ENCODE measurements at regions not wholly inside any gene's neighbourhood (a gene's known extent, or its start where the extent isn't known, plus 50 kb on each side); places are given as distances from the start of the nearest gene placed in this dataset.

DNA sequence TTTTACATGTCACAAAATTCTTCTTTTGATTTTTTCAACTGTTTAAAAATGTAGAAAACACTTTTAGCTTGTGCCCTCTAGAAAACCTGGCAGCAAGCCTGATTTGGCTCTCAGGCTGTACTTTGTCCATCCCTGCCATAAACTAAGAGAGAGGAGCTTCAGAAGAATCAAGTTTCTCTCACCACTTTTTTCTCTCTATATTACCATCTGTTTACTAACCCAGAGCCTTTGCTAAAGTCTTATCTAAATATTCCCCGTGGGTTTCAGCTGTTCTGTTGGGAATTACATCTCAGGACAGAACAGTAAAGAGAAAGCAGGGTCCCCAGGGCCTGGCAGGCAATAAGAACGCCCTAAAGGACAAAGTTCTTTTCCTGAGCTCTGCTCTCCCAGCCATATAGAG is 409.1 kb upstream of the CRIM1 start:
- in situ Hi-C loops (cut with HindIII; ENCODE audit: low pct_ligation_motif_present, low sequenced_read_pairs) = no loop called here

DNA sequence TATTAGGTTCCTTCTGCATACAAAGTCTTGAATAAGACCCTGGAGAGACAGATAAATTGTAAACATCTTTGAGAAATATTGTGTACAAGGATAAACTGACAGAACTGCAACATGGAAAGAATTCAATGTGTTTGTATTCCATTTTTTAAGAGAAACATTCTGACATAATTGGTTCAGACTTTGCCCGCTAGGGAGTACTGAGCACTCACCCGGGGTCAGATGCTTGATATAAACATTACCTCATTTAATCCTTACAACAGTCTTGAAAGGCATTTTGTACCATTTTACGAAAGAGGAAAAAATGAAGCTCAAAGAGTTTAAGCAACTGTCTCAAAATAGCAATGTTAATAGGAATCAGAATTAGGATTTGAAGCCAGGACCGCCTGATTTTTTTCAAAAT is 416.7 kb upstream of the CRIM1 start:
- H3K27ac ChIP-seq = no peak overlapping the region
- no peaks in the 10 kb centered on the region for H3K27me3 ChIP-seq (replicated peaks)
- H3K36me3 ChIP-seq (replicated peaks) = no peaks in the 10 kb centered on the region
- in situ Hi-C loops (cut with HindIII; ENCODE audit: low pct_ligation_motif_present, low sequenced_read_pairs) = no loop called here
- TF ChIP-seq, protein P1, sequence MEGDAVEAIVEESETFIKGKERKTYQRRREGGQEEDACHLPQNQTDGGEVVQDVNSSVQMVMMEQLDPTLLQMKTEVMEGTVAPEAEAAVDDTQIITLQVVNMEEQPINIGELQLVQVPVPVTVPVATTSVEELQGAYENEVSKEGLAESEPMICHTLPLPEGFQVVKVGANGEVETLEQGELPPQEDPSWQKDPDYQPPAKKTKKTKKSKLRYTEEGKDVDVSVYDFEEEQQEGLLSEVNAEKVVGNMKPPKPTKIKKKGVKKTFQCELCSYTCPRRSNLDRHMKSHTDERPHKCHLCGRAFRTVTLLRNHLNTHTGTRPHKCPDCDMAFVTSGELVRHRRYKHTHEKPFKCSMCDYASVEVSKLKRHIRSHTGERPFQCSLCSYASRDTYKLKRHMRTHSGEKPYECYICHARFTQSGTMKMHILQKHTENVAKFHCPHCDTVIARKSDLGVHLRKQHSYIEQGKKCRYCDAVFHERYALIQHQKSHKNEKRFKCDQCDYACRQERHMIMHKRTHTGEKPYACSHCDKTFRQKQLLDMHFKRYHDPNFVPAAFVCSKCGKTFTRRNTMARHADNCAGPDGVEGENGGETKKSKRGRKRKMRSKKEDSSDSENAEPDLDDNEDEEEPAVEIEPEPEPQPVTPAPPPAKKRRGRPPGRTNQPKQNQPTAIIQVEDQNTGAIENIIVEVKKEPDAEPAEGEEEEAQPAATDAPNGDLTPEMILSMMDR (IDR thresholded peaks at IDR 0.05; ENCODE audit: low read depth, low read length, missing control alignments) = no peak
- H3K4me3 ChIP-seq (ENCODE audit: low read depth, low read length) = no peak overlapping the region
- no peak for DNase-seq

More for the DNA sequence above, 409.1 kb upstream of the CRIM1 start:
- Histone ChIP-seq H3K27ac (no peak overlapping the region), H3K27me3 (replicated peaks) (no peaks in the 10 kb centered on the region), H3K4me3 (ENCODE audit: low read depth, low read length) (no peak overlapping the region), H3K36me3 (replicated peaks) (no peaks in the 10 kb centered on the region)
- DNase-seq = no peak
- TF ChIP-seq, protein P1 (IDR thresholded peaks at IDR 0.05; ENCODE audit: low read depth, low read length, missing control alignments) = no peak

DNA sequence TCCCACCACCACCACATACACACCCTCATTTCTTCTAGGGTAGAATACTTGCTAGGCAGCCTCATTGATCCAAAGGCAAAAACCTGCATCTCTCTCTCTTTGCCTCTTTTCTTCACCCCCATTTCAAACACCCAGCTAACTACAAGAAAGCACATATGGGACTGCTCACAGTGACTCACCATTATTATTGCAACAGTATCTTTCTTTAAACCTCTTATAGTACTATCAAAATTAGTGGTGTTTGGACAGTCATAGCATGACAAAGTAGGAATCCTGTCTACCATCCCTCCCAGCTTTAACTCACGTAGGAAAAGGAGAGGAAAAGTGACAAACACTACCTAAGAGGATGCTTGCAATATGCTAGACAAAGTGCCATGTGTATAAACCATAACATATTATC is 422.5 kb upstream of the CRIM1 start:
- H3K4me3 ChIP-seq (ENCODE audit: low read depth, low read length) = no peak overlapping the region
- TF ChIP-seq, protein P1 (IDR thresholded peaks at IDR 0.05; ENCODE audit: low read depth, low read length, missing control alignments) = no peak
- no peak for DNase-seq
- H3K36me3 ChIP-seq (replicated peaks) = no peaks in the 10 kb centered on the region
- in situ Hi-C loops (cut with HindIII; ENCODE audit: low pct_ligation_motif_present, low sequenced_read_pairs) = no loop called here
- H3K27ac ChIP-seq = no peak overlapping the region
- no peaks in the 10 kb centered on the region for H3K27me3 ChIP-seq (replicated peaks)

DNA sequence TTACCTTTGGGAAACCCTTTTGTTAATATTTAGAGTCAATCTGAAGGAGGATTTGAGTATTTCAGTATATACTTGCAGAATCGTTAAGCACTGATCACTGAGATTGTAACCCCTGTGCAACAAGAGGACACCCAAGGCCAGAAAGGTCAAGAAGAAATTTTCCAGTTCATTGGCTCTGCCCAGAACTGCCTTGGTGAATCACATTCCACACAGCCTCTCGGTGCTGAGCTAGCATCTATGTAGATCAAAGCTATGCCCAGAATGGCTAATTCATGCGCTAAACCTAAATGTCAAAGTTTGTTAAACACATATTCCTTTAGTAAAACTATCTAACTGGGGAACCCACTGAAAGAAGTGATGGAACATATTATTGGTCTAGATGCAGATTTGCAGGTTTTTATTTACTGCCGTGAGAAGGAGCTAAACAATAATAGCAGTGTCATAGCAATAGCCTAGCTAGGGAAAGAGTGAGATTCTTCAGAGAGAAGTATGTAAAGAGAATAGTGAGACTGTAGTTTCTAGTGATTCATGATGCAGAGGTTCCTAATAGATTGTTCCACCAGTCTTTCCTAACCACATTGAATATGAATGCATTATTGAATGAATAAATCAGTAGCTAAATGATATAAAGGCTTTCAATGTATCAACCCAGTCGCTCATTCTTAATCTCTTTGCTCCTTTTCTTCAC is 423.2 kb upstream of the CRIM1 start:
- TF ChIP-seq, protein P1 (IDR thresholded peaks at IDR 0.05; ENCODE audit: low read depth, low read length, missing control alignments) = no peak
- no peaks in the 10 kb centered on the region for H3K27me3 ChIP-seq (replicated peaks)
- no peak overlapping the region for H3K4me3 ChIP-seq (ENCODE audit: low read depth, low read length)
- no peak overlapping the region for H3K27ac ChIP-seq
- DNase-seq = no peak
- no peaks in the 10 kb centered on the region for H3K36me3 ChIP-seq (replicated peaks)
- in situ Hi-C loops (cut with HindIII; ENCODE audit: low pct_ligation_motif_present, low sequenced_read_pairs) = no loop called here

DNA sequence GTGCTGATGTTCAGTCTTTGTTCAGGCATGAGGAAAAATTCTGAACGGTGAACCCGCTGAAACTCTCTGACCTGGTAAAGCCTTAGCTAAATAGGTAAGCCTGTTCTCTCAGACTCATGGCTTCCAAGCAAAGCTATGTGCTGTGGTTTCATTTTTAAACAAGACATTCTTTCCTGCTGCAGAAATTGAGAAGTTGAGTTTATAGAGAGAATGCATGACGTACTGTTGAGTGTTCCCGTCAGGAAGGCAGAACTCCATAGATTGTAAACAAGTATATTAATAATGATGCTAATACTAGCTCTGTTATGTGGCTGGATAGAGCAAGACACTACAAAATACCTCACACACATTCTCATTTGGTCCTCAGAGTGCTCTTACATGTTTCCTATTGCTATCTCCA is 424.0 kb upstream of the CRIM1 start:
- no peak overlapping the region for H3K27ac ChIP-seq
- in situ Hi-C loops (cut with HindIII; ENCODE audit: low pct_ligation_motif_present, low sequenced_read_pairs) = no loop called here
- no peaks in the 10 kb centered on the region for H3K27me3 ChIP-seq (replicated peaks)
- H3K4me3 ChIP-seq (ENCODE audit: low read depth, low read length) = no peak overlapping the region
- TF ChIP-seq, protein P1 (IDR thresholded peaks at IDR 0.05; ENCODE audit: low read depth, low read length, missing control alignments) = no peak
- no peak for DNase-seq
- no peaks in the 10 kb centered on the region for H3K36me3 ChIP-seq (replicated peaks)

DNA sequence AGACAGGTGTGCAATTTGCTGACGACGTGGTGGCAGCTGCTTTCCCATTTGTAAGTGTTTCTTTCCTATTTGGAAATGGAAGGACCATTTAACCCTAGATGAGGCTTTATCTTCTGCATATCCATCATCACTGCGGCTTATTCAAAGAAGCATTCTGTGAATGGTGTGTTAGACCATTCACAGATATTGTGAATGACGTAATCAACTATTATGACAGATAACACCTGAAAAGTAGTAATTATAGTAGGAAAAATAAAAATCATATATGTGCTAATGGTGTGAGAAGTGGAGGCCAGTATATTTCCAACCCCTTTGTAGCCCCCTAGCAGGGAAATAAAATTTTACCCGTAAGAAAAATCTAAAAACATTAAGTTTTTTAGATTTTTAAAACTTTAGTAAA is 424.5 kb upstream of the CRIM1 start:
- no peak overlapping the region for H3K27ac ChIP-seq
- no peak for DNase-seq
- H3K36me3 ChIP-seq (replicated peaks) = no peaks in the 10 kb centered on the region
- no peak overlapping the region for H3K4me3 ChIP-seq (ENCODE audit: low read depth, low read length)
- TF ChIP-seq, protein P1 (IDR thresholded peaks at IDR 0.05; ENCODE audit: low read depth, low read length, missing control alignments) = no peak
- in situ Hi-C loops (cut with HindIII; ENCODE audit: low pct_ligation_motif_present, low sequenced_read_pairs) = no loop called here
- no peaks in the 10 kb centered on the region for H3K27me3 ChIP-seq (replicated peaks)

Measured in brain microvascular endothelial cell (primary cell).